Stomach (tissue), 4 donors: ENCODE measurements at regions not wholly inside any gene's neighbourhood (a gene's known extent, or its start where the extent isn't known, plus 50 kb on each side); places are given as distances from the start of the nearest gene placed in this dataset.

Source experiments
- CTCF ChIP-seq, 7 experiments: fragments of 450-650 bp in 4 of 7; fragments of 200-600 bp in 3 of 7; sonication (generic) in 3 of 7; IDR thresholded peaks; one replicate each; pipeline ENCODE4 v1.5.1; 2016 to 2019; ENCODE audit warnings: antibody characterized with exemption in 7 of 7, control low read depth in 2 of 7, mild to moderate bottlenecking in 1 of 7
- POLR2A ChIP-seq, 4 donors: fragments of 450-650 bp; IDR thresholded peaks; one replicate each; pipeline ENCODE4 v1.6.1; 2016; ENCODE audit warnings: antibody characterized with exemption in 4 of 4, control low read depth in 2 of 4, mild to moderate bottlenecking in 1 of 4, moderate library complexity in 1 of 4

DNA sequence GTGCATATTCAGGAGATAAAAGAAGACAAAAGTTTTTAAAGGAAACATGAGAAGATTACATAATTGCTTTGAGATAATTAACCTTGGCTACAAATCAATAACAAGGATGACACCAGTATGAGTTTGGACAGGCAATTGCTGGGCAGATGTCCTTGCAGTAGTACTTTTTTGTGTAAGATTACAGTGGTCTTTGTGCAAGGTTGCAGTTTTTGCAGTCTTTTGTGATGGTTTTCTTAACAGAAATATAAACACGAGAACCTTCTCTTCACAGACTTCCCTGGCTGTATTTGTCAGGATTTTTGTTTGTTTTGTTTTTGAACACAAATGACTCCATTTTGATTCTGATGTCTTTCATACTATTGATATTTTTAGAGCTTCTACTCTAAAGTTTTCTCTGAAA lies 128.3 kb upstream of the ALCAM start:
- no peak for TF ChIP-seq CTCF (IDR thresholded peaks at IDR 0.05)
- TF ChIP-seq POLR2A (IDR thresholded peaks at IDR 0.05) = no peak
